HepG2 (cell line): ENCODE measurements at regions not wholly inside any gene's neighbourhood (a gene's known extent, or its start where the extent isn't known, plus 50 kb on each side); places are given as distances from the start of the nearest gene placed in this dataset.

ENCODE experiments used
- ATAC-seq: fragments of 200-7000 bp; cut with Tn5 transposase; 3 replicates; pipeline ENCODE4 v1.9.1; 2020; ENCODE audit warnings: mild to moderate bottlenecking, moderate library complexity
- BruUV-seq: library from RNA; stranded (reverse); fragments of 400-500 nt; replicated peaks from 2 replicates; lab custom pipeline; 2021; lab: Mats Ljungman, UMichigan
- CTCF ChIA-PET: fragments of 300-600 bp; formaldehyde crosslinking; extraction: SDS; loops from one replicate; lab custom pipeline; 2021; ENCODE audit warnings: low total read pairs, inconsistent platforms, low intra/inter-chr PET ratio; lab: Yijun Ruan, JAX
- POLR2A ChIA-PET: fragments of 350-600 bp; sonication (Branson Sonifier 250); formaldehyde crosslinking; loops from one replicate; lab custom pipeline; 2020; ENCODE audit warnings: antibody characterized with exemption, inconsistent platforms; lab: Yijun Ruan, JAX
- DNase-seq: peaks from one replicate; pipeline ENCODE4 v3.0.0-alpha.2; 2015; ENCODE audit warnings: low spot score
- FAIRE-seq: peaks from 3 replicates; lab custom pipeline; 2011; peaks lifted over from hg19 to GRCh38; lab: Jason Lieb, UNC
- H2AFZ ChIP-seq: one replicate; pipeline ENCODE4 v1.6.1; 2011; ENCODE audit warnings: low read length, inconsistent platforms
- H3K27ac ChIP-seq: fragments of 300-600 bp; 3 replicates; pipeline ENCODE4 v1.8.0; 2011; ENCODE audit warnings: mixed run types, mild to moderate bottlenecking, mixed read lengths, low read length, inconsistent platforms; ENCODE audit not compliant: insufficient read depth; ENCODE audit errors: extremely low read length
- H3K27me3 ChIP-seq, 2 experiments: fragments of 200-600 bp in 1 of 2; 2 replicates in 1 of 2; 3 replicates in 1 of 2; pipeline versions ENCODE4 v1.6.0 to v1.8.0; 2011; ENCODE audit warnings: low read length in 2 of 2, mild to moderate bottlenecking in 2 of 2, moderate library complexity in 2 of 2, inconsistent platforms in 1 of 2; ENCODE audit not compliant: insufficient read depth in 2 of 2, control insufficient read depth in 1 of 2
- H3K36me3 ChIP-seq, 2 experiments: fragments of 200-600 bp in 1 of 2; replicated peaks in 1 of 2; 2 replicates in 1 of 2; 3 replicates in 1 of 2; pipeline versions ENCODE4 v1.5.1 to v1.8.0; 2011; ENCODE audit warnings: low read length in 2 of 2, inconsistent platforms in 1 of 2; ENCODE audit not compliant: insufficient read depth in 2 of 2, control insufficient read depth in 1 of 2
- H3K4me1 ChIP-seq: 2 replicates; pipeline ENCODE4 v1.5.1; 2012; ENCODE audit warnings: low read length, inconsistent platforms; ENCODE audit not compliant: insufficient read depth
- H3K4me2 ChIP-seq: 2 replicates; pipeline ENCODE4 v1.6.0; 2011; ENCODE audit warnings: low read depth, low read length, inconsistent platforms
- H3K4me3 ChIP-seq, 3 experiments: fragments of 200-600 bp in 1 of 3; sonication (generic), shearing (Covaris generic) in 1 of 3; replicated peaks in 1 of 3; 2 replicates each; pipeline ENCODE4 v1.5.1; 2011 to 2016; ENCODE audit warnings: low read length in 3 of 3, inconsistent platforms in 2 of 3, low read depth in 2 of 3, mild to moderate bottlenecking in 2 of 3, control low read depth in 1 of 3, mixed read lengths in 1 of 3; ENCODE audit not compliant: insufficient read depth in 1 of 3
- H3K79me2 ChIP-seq: one replicate; pipeline ENCODE4 v1.6.1; 2011; ENCODE audit warnings: low read length, inconsistent platforms; ENCODE audit not compliant: insufficient read depth
- H3K9ac ChIP-seq: 2 replicates; pipeline ENCODE4 v1.6.0; 2011; ENCODE audit warnings: mild to moderate bottlenecking, low read depth, low read length, inconsistent platforms; ENCODE audit not compliant: insufficient read depth
- H3K9me3 ChIP-seq: 2 replicates; pipeline ENCODE4 v1.5.1; 2012; ENCODE audit warnings: mild to moderate bottlenecking, low read length
- H4K20me1 ChIP-seq: 2 replicates; pipeline ENCODE4 v1.6.0; 2011; ENCODE audit warnings: inconsistent platforms, mild to moderate bottlenecking, low read length, moderate library complexity; ENCODE audit not compliant: insufficient read depth
- NFIC ChIP-seq: IDR thresholded peaks from 2 replicates; pipeline ENCODE4 v1.6.1; 2012; ENCODE audit warnings: mild to moderate bottlenecking, low read length, inconsistent platforms
- PRDM15 ChIP-seq: sonication (generic); formaldehyde crosslinking; IDR thresholded peaks from 2 replicates; pipeline ENCODE4 v1.4.0; 2020; ENCODE audit warnings: missing genetic modification reagents
- SP4 ChIP-seq: sonication (generic); formaldehyde crosslinking; IDR thresholded peaks from 2 replicates; pipeline ENCODE4 v1.8.1; 2023; ENCODE audit warnings: mild to moderate bottlenecking, missing genetic modification reagents
- SRY ChIP-seq: sonication (generic); formaldehyde crosslinking; IDR thresholded peaks from 2 replicates; pipeline ENCODE4 v1.8.0; 2022; ENCODE audit warnings: mild to moderate bottlenecking, missing genetic modification reagents
- TEAD3 ChIP-seq: optimal IDR thresholded peaks from 2 replicates; pipeline ENCODE3; 2016; ENCODE audit warnings: borderline replicate concordance
- TRIM24 ChIP-seq: sonication (generic); formaldehyde crosslinking; IDR thresholded peaks from 2 replicates; pipeline ENCODE4 v1.8.0; 2022; ENCODE audit warnings: mild to moderate bottlenecking, missing genetic modification reagents
- TSC22D2 ChIP-seq: sonication (generic); formaldehyde crosslinking; IDR thresholded peaks from 2 replicates; pipeline ENCODE4 v1.5.1; 2020; ENCODE audit warnings: missing genetic modification reagents, mild to moderate bottlenecking, borderline replicate concordance
- ZNF205 ChIP-seq: IDR thresholded peaks from 2 replicates; pipeline ENCODE4 v1.6.1; 2018; ENCODE audit warnings: missing biosample characterization, missing genetic modification reagents
- ZNF501 ChIP-seq: sonication (generic); formaldehyde crosslinking; IDR thresholded peaks from 2 replicates; pipeline ENCODE4 v1.5.1; 2020; ENCODE audit warnings: mild to moderate bottlenecking, moderate library complexity, missing genetic modification reagents
- ZNF563 ChIP-seq: sonication (generic); formaldehyde crosslinking; IDR thresholded peaks from 2 replicates; pipeline ENCODE4 v1.8.0; 2022; ENCODE audit warnings: mild to moderate bottlenecking, moderate library complexity, missing genetic modification reagents
- ZSCAN12 ChIP-seq: sonication (generic); formaldehyde crosslinking; IDR thresholded peaks from 2 replicates; pipeline ENCODE4 v1.9.0; 2021; ENCODE audit warnings: mild to moderate bottlenecking, missing genetic modification reagents
- WGBS: methylation state at CpG from one replicate; pipeline ENCODE4 v1.1.6; 2017; ENCODE audit warnings: low lambda C conversion rate; 5-methylcytosine and 5-hydroxymethylcytosine counted together
- in situ Hi-C: cut with HindIII; loops from 2 replicates; pipeline ENCODE4 v1.10.0; 2017; ENCODE audit warnings: low pct_unique_long_range_greater_than_20kb; ENCODE audit not compliant: extremely low pct_ligation_motif_present
- intact Hi-C: fragments of 100-400 bp; cut with micrococcal nuclease; formaldehyde crosslinking; loops from one replicate; pipeline ENCODE4 v1.10.0; 2022; ENCODE audit not compliant: unreplicated experiment
- TF ChIP-seq, protein P1 (sequence below): sonication (generic); formaldehyde crosslinking; IDR thresholded peaks from 2 replicates; pipeline ENCODE4 v1.4.0; 2020; ENCODE audit warnings: missing genetic modification reagents
- TF ChIP-seq, protein P2 (sequence below): sonication (generic); formaldehyde crosslinking; IDR thresholded peaks from 2 replicates; pipeline ENCODE4 v1.4.0; 2020; ENCODE audit warnings: missing genetic modification reagents, mild to moderate bottlenecking, borderline replicate concordance

DNA sequence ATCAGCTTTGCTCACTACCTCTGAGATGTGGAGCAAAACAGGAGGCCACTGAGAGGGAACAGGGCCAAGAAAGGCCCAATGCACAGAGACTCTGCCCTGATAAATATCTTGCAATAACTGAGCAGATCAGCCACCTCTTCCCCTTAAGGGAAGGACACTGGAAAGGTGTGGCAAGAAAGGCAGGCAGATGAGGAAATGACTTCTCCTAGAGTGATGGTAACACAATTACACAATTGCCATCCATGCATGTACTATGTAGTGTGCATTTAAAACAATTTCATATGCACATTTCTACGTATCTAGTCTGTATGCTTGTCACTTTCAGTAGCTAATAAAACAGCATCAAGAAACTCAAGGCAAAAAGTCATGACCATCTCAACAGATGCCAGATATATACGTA, 322.5 kb downstream of the DRD1 start:
- H3K4me3 ChIP-seq, result no peak overlapping the region
- H3K36me3 ChIP-seq, result no peaks in the 10 kb centered on the region
- no peaks in the 10 kb centered on the region for H3K79me2 ChIP-seq
- H3K27ac ChIP-seq, result no peak overlapping the region
- ATAC-seq, result no peak
- no peak for DNase-seq
- H3K27me3 ChIP-seq, result peaks cover 0 to 7% of the 10 kb centered on the region in 2 experiments; a peak in 3 of 5 replicates
- TF ChIP-seq, protein P1, sequence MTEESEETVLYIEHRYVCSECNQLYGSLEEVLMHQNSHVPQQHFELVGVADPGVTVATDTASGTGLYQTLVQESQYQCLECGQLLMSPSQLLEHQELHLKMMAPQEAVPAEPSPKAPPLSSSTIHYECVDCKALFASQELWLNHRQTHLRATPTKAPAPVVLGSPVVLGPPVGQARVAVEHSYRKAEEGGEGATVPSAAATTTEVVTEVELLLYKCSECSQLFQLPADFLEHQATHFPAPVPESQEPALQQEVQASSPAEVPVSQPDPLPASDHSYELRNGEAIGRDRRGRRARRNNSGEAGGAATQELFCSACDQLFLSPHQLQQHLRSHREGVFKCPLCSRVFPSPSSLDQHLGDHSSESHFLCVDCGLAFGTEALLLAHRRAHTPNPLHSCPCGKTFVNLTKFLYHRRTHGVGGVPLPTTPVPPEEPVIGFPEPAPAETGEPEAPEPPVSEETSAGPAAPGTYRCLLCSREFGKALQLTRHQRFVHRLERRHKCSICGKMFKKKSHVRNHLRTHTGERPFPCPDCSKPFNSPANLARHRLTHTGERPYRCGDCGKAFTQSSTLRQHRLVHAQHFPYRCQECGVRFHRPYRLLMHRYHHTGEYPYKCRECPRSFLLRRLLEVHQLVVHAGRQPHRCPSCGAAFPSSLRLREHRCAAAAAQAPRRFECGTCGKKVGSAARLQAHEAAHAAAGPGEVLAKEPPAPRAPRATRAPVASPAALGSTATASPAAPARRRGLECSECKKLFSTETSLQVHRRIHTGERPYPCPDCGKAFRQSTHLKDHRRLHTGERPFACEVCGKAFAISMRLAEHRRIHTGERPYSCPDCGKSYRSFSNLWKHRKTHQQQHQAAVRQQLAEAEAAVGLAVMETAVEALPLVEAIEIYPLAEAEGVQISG (CRISPR knock-in tag), result no peak
- TF ChIP-seq PRDM15, result no peak
- TF ChIP-seq, protein P2, sequence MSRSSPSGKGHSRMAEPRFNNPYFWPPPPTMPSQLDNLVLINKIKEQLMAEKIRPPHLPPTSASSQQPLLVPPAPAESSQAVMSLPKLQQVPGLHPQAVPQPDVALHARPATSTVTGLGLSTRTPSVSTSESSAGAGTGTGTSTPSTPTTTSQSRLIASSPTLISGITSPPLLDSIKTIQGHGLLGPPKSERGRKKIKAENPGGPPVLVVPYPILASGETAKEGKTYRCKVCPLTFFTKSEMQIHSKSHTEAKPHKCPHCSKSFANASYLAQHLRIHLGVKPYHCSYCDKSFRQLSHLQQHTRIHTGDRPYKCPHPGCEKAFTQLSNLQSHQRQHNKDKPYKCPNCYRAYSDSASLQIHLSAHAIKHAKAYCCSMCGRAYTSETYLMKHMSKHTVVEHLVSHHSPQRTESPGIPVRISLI (CRISPR knock-in tag), result no peak
- TF ChIP-seq ZNF501, result no peak
- TF ChIP-seq SRY, result no peak
- no peak for TF ChIP-seq ZNF563 (CRISPR knock-in tag)
- TF ChIP-seq ZNF205 (CRISPR knock-in tag), result no peak
- no peak for TF ChIP-seq ZSCAN12 (CRISPR knock-in tag)
- no peak for TF ChIP-seq SP4
- TF ChIP-seq TRIM24, result no peak
- TF ChIP-seq TSC22D2 (CRISPR knock-in tag), result no peak
- TF ChIP-seq NFIC, result no peak
- no peak for TF ChIP-seq TEAD3
- no peak overlapping the region for H2AFZ ChIP-seq
- no peak overlapping the region for H3K4me2 ChIP-seq
- FAIRE-seq, result no peak
- no peaks in the 10 kb centered on the region for H4K20me1 ChIP-seq
- BruUV-seq, result no TSS peak
- 20% methylated on average over 2 of the region's 2 CpGs for WGBS
- no peak overlapping the region for H3K9ac ChIP-seq
- no peaks in the 10 kb centered on the region for H3K4me1 ChIP-seq
- no peaks in the 10 kb centered on the region for H3K9me3 ChIP-seq
- ChIA-PET CTCF (no interaction called here), POLR2A (no interaction called here)
- in situ Hi-C loops, result no loop called here
- intact Hi-C loops, result no loop called here
